Activated CD8-positive, alpha-beta memory T cell treated with anti-CD3 and anti-CD28 coated beads for 48 hours (primary cell): ENCODE measurements at regions not wholly inside any gene's neighbourhood (a gene's known extent, or its start where the extent isn't known, plus 50 kb on each side); places are given as distances from the start of the nearest gene placed in this dataset.
"Not testable (repeated sequence)": the region's sequence is repeated elsewhere in the genome, so short reads cannot be mapped to it uniquely, and the experiment has no call there.

Source experiments
- DNase-seq, 3 experiments: peaks; one replicate each; pipeline ENCODE4 v3.0.0-alpha.2; 2020; ENCODE audit warnings: low read depth in 2 of 3, low spot score in 2 of 3

- no peak for DNase-seq
These were observed 750.1 kb downstream of the RNF144A start for GRCh38 chr2:7667260-7667757.

- DNase-seq, result no peak
These were observed 753.9 kb downstream of the RNF144A start for GRCh38 chr2:7670905-7671641.

- peak in 2 of 3 experiments; percentile 36 to 47 for DNase-seq
These were observed 754.9 kb downstream of the RNF144A start for GRCh38 chr2:7672027-7672684.

GRCh38 chr2:7672685-7673071, 755.5 kb downstream of the RNF144A start:
- no peak for DNase-seq

- DNase-seq, result no peak
These were observed 755.9 kb downstream of the RNF144A start for GRCh38 chr2:7673101-7673500.

GRCh38 chr2:7673853-7674252, 756.6 kb downstream of the RNF144A start:
- DNase-seq, result no peak

- DNase-seq, result no peak
These were observed 757.4 kb downstream of the RNF144A start for GRCh38 chr2:7674606-7675005.

- DNase-seq, result no peak
These were observed 759.5 kb downstream of the RNF144A start for GRCh38 chr2:7676714-7677113.

- no peak for DNase-seq
These were observed 764.8 kb downstream of the RNF144A start for GRCh38 chr2:7681881-7682461.

- no peak for DNase-seq
These were observed 766.0 kb downstream of the RNF144A start for GRCh38 chr2:7683196-7683595.

GRCh38 chr2:7683708-7684107, 766.5 kb downstream of the RNF144A start:
- no peak for DNase-seq

- DNase-seq, result no peak
These were observed 768.3 kb downstream of the RNF144A start for GRCh38 chr2:7685342-7686015.

GRCh38 chr2:7686016-7686385, 768.8 kb downstream of the RNF144A start:
- DNase-seq, result no peak

GRCh38 chr2:7691961-7692656, 774.9 kb downstream of the RNF144A start:
- no peak for DNase-seq

GRCh38 chr2:7692657-7693161, 775.5 kb downstream of the RNF144A start:
- DNase-seq, result no peak

- DNase-seq, result no peak
These were observed 776.2 kb downstream of the RNF144A start for GRCh38 chr2:7693246-7694075.

GRCh38 chr2:7694076-7694985, 777.1 kb downstream of the RNF144A start:
- DNase-seq, result no peak

- not testable (repeated sequence) for DNase-seq
These were observed 779.3 kb downstream of the RNF144A start for GRCh38 chr2:7696556-7696955.

- DNase-seq, result no peak
These were observed 779.8 kb downstream of the RNF144A start for GRCh38 chr2:7697052-7697451.
